Progenitor cell of endocrine pancreas (in vitro differentiated cells): ENCODE measurements at regions not wholly inside any gene's neighbourhood (a gene's known extent, or its start where the extent isn't known, plus 50 kb on each side); places are given as distances from the start of the nearest gene placed in this dataset.

Experiments used
- DNase-seq: peaks from one replicate; pipeline ENCODE4 v3.0.0; 2021; ENCODE audit warnings: low spot score; ENCODE audit not compliant: unreplicated experiment
- H3K27ac Mint-ChIP-seq: 2 replicates; pipeline ENCODE4 v1.8.0; 2021; ENCODE audit warnings: mild to moderate bottlenecking, moderate library complexity, mixed read lengths
- H3K27me3 Mint-ChIP-seq: 2 replicates; pipeline ENCODE4 v1.8.0; 2021; ENCODE audit warnings: mixed read lengths
- H3K36me3 Mint-ChIP-seq: 2 replicates; pipeline ENCODE4 v1.8.0; 2022; ENCODE audit warnings: mixed read lengths; ENCODE audit not compliant: insufficient read depth
- H3K4me1 Mint-ChIP-seq: 2 replicates; pipeline ENCODE4 v1.8.0; 2021; ENCODE audit warnings: low read depth, mixed read lengths
- H3K4me3 Mint-ChIP-seq: 2 replicates; pipeline ENCODE4 v1.8.0; 2021; ENCODE audit warnings: low read depth, mild to moderate bottlenecking, moderate library complexity, mixed read lengths
- H3K9me3 Mint-ChIP-seq: 2 replicates; pipeline ENCODE4 v1.8.0; 2021; ENCODE audit warnings: low read depth, mixed read lengths
- CTCF ChIP-seq: fragments of 200-600 bp; sonication (generic); IDR thresholded peaks from one replicate; pipeline ENCODE4 v1.5.0; 2021; ENCODE audit warnings: antibody characterized with exemption, mild to moderate bottlenecking; ENCODE audit not compliant: unreplicated experiment

GRCh38 chr9:96082516-96083232 lies 207.2 kb downstream of the ERCC6L2 start:
- TF ChIP-seq CTCF = no peak
- Mint-ChIP-seq H3K27me3 (peaks cover 19% of the 10 kb centered on the region), H3K4me3 (no peak overlapping the region), H3K4me1 (peaks cover 12% of the 10 kb centered on the region), H3K9me3 (no peaks in the 10 kb centered on the region), H3K27ac (no peak overlapping the region), H3K36me3 (no peaks in the 10 kb centered on the region)
- no peak for DNase-seq

- no peaks in the 10 kb centered on the region for H3K9me3 Mint-ChIP-seq
- no peak overlapping the region for H3K27ac Mint-ChIP-seq
- H3K27me3 Mint-ChIP-seq = peaks cover 11% of the 10 kb centered on the region
- no peaks in the 10 kb centered on the region for H3K4me1 Mint-ChIP-seq
- no peak overlapping the region for H3K4me3 Mint-ChIP-seq
- DNase-seq = no peak
- no peak for TF ChIP-seq CTCF
- no peaks in the 10 kb centered on the region for H3K36me3 Mint-ChIP-seq
Measured at GRCh38 chr9:96080364-96080763, 204.9 kb downstream of the ERCC6L2 start.

GRCh38 chr9:96079779-96080178 lies 204.3 kb downstream of the ERCC6L2 start:
- no peak for DNase-seq
- H3K9me3 Mint-ChIP-seq = no peaks in the 10 kb centered on the region
- peaks cover 10% of the 10 kb centered on the region for H3K27me3 Mint-ChIP-seq
- TF ChIP-seq CTCF = no peak
- H3K27ac Mint-ChIP-seq = no peak overlapping the region
- no peak overlapping the region for H3K4me3 Mint-ChIP-seq
- no peaks in the 10 kb centered on the region for H3K4me1 Mint-ChIP-seq
- H3K36me3 Mint-ChIP-seq = no peaks in the 10 kb centered on the region

- H3K4me1 Mint-ChIP-seq = peaks cover 2% of the 10 kb centered on the region
- peaks cover 10% of the 10 kb centered on the region for H3K27me3 Mint-ChIP-seq
- H3K27ac Mint-ChIP-seq = no peak overlapping the region
- H3K4me3 Mint-ChIP-seq = no peak overlapping the region
- DNase-seq = no peak
- no peak for TF ChIP-seq CTCF
- no peaks in the 10 kb centered on the region for H3K9me3 Mint-ChIP-seq
- no peaks in the 10 kb centered on the region for H3K36me3 Mint-ChIP-seq
Measured at GRCh38 chr9:96078897-96079490, 203.5 kb downstream of the ERCC6L2 start.

GRCh38 chr9:96075757-96076156 lies 200.3 kb downstream of the ERCC6L2 start:
- Mint-ChIP-seq H3K27ac (no peak overlapping the region), H3K27me3 (peaks cover 10% of the 10 kb centered on the region), H3K4me1 (peaks cover 20% of the 10 kb centered on the region), H3K4me3 (no peak overlapping the region), H3K36me3 (no peaks in the 10 kb centered on the region), H3K9me3 (no peaks in the 10 kb centered on the region)
- no peak for DNase-seq
- no peak for TF ChIP-seq CTCF
